CD4-positive, alpha-beta T cell (primary cell): ENCODE measurements at regions not wholly inside any gene's neighbourhood (a gene's known extent, or its start where the extent isn't known, plus 50 kb on each side); places are given as distances from the start of the nearest gene placed in this dataset.

Experiments used
- ATAC-seq: fragments of 200-7000 bp; cut with Tn5 transposase; one replicate; pipeline ENCODE4 v1.10.0; 2022; ENCODE audit warnings: mild to moderate bottlenecking; ENCODE audit not compliant: poor library complexity
- CTCF ChIA-PET: fragments of 350-600 bp; sonication (Branson Sonifier 250); formaldehyde crosslinking; loops from one replicate; lab custom pipeline; 2021; ENCODE audit warnings: antibody characterized with exemption, inconsistent platforms; lab: Charles Lee
- POLR2A ChIA-PET: fragments of 350-600 bp; sonication (Branson Sonifier 250); formaldehyde crosslinking; loops from one replicate; lab custom pipeline; 2021; ENCODE audit warnings: antibody characterized with exemption, inconsistent platforms; lab: Charles Lee
- DNase-seq, 14 experiments: peaks; one replicate each; pipeline ENCODE4 v3.0.0-alpha.2; 2013 to 2020; ENCODE audit warnings: mixed read lengths in 2 of 14
- H3K27ac ChIP-seq, 2 donors: one replicate each; pipeline versions ENCODE4 v1.5.1 to v1.7.0; 2013; ENCODE audit warnings: low read length in 2 of 2, low read depth in 1 of 2, mild to moderate bottlenecking in 1 of 2
- H3K27me3 ChIP-seq, 2 experiments: 1 replicate in 1 of 2; 2 replicates in 1 of 2; pipeline versions ENCODE4 v1.6.1 to v1.7.0; 2013; ENCODE audit warnings: low read length in 2 of 2, control low read depth in 1 of 2, mild to moderate bottlenecking in 1 of 2, moderate library complexity in 1 of 2; ENCODE audit not compliant: insufficient read depth in 2 of 2, control insufficient read depth in 1 of 2
- H3K36me3 ChIP-seq: one replicate; pipeline ENCODE4 v1.6.1; 2013; ENCODE audit warnings: low read length, control low read depth; ENCODE audit not compliant: insufficient read depth
- H3K4me1 ChIP-seq: one replicate; pipeline ENCODE4 v1.6.1; 2013; ENCODE audit warnings: low read length, control low read depth; ENCODE audit not compliant: insufficient read depth
- H3K4me3 ChIP-seq: one replicate; pipeline ENCODE4 v1.5.1; 2013; ENCODE audit warnings: mild to moderate bottlenecking, low read length, moderate library complexity
- H3K9me3 ChIP-seq, 2 experiments: 1 replicate in 1 of 2; 2 replicates in 1 of 2; pipeline versions ENCODE4 v1.6.1 to v1.7.0; 2013; ENCODE audit warnings: low read length in 2 of 2, mild to moderate bottlenecking in 2 of 2, control low read depth in 1 of 2, moderate library complexity in 1 of 2; ENCODE audit not compliant: control insufficient read depth in 1 of 2, insufficient read depth in 1 of 2
- H3K27ac Mint-ChIP-seq: one replicate; pipeline ENCODE4 v1.8.0; 2020; ENCODE audit warnings: mixed read lengths
- H3K27me3 Mint-ChIP-seq: one replicate; pipeline ENCODE4 v1.8.0; 2021; ENCODE audit warnings: mixed read lengths
- H3K36me3 Mint-ChIP-seq: one replicate; pipeline ENCODE4 v1.8.0; 2021; ENCODE audit warnings: low read depth, mixed read lengths
- H3K4me1 Mint-ChIP-seq: one replicate; pipeline ENCODE4 v1.8.0; 2021; ENCODE audit warnings: low read depth, mixed read lengths
- H3K4me3 Mint-ChIP-seq: one replicate; pipeline ENCODE4 v1.8.0; 2020; ENCODE audit warnings: mild to moderate bottlenecking, mixed read lengths
- H3K9me3 Mint-ChIP-seq: one replicate; pipeline ENCODE4 v1.8.0; 2020; ENCODE audit warnings: mixed read lengths
- CTCF ChIP-seq: fragments of 200-600 bp; IDR thresholded peaks from one replicate; pipeline ENCODE4 v1.8.0; 2022; ENCODE audit warnings: antibody characterized with exemption, mild to moderate bottlenecking
- intact Hi-C, 2 experiments: fragments of 100-400 bp; cut with DNase I in 1 of 2; cut with micrococcal nuclease in 1 of 2; formaldehyde crosslinking; loops; one replicate each; pipeline versions ENCODE4 v1.15.1 to v1.9.0; 2023 to 2025; cut with DNase I, micrococcal nuclease

GRCh38 chr10:80753612-80754011 is 215.9 kb downstream of the SH2D4B start:
- intact Hi-C loops: no loop called here
- Mint-ChIP-seq H3K4me1 (no peaks in the 10 kb centered on the region), H3K36me3 (no peaks in the 10 kb centered on the region), H3K27ac (no peak overlapping the region), H3K27me3 (peaks cover 52% of the 10 kb centered on the region), H3K4me3 (no peak overlapping the region), H3K9me3 (no peaks in the 10 kb centered on the region)
- Histone ChIP-seq H3K4me1 (no peaks in the 10 kb centered on the region), H3K4me3 (no peak overlapping the region), H3K27me3 (peaks cover 0 to 3% of the 10 kb centered on the region in 2 experiments), H3K36me3 (no peaks in the 10 kb centered on the region), H3K27ac (no peak overlapping the region), H3K9me3 (no peaks in the 10 kb centered on the region)
- ATAC-seq (no peak), DNase-seq (no peak)
- ChIA-PET CTCF (no interaction called here), POLR2A (no interaction called here)
- TF ChIP-seq CTCF: no peak

GRCh38 chr10:80755893-80756292 is 218.2 kb downstream of the SH2D4B start:
- peaks cover 0 to 3% of the 10 kb centered on the region in 2 experiments for H3K27me3 ChIP-seq
- DNase-seq (no peak), ATAC-seq (no peak)
- ChIA-PET POLR2A (interaction anchor here (1.3 kb wide), 1 partner anchor 8 kb away, joined by 3 read pairs; no protein-coding TSS in a partner anchor), CTCF (no interaction called here)
- no peak for TF ChIP-seq CTCF
- H3K36me3 Mint-ChIP-seq: no peaks in the 10 kb centered on the region
- no peak overlapping the region for H3K27ac ChIP-seq
- no peak overlapping the region for H3K4me3 ChIP-seq
- peaks cover 37% of the 10 kb centered on the region for H3K27me3 Mint-ChIP-seq
- H3K9me3 ChIP-seq: no peaks in the 10 kb centered on the region
- H3K36me3 ChIP-seq: no peaks in the 10 kb centered on the region
- intact Hi-C loops: no loop called here
- H3K4me1 ChIP-seq: no peaks in the 10 kb centered on the region
- no peaks in the 10 kb centered on the region for H3K9me3 Mint-ChIP-seq
- H3K4me3 Mint-ChIP-seq: no peak overlapping the region
- H3K4me1 Mint-ChIP-seq: no peaks in the 10 kb centered on the region
- H3K27ac Mint-ChIP-seq: no peak overlapping the region

GRCh38 chr10:80759693-80760092 is 222.0 kb downstream of the SH2D4B start:
- no peak overlapping the region for H3K27ac Mint-ChIP-seq
- no peaks in the 10 kb centered on the region for H3K9me3 Mint-ChIP-seq
- Histone ChIP-seq H3K9me3 (no peaks in the 10 kb centered on the region), H3K27me3 (no peaks in the 10 kb centered on the region), H3K4me1 (no peaks in the 10 kb centered on the region), H3K4me3 (no peak overlapping the region), H3K36me3 (no peaks in the 10 kb centered on the region), H3K27ac (no peak overlapping the region)
- no peaks in the 10 kb centered on the region for H3K4me1 Mint-ChIP-seq
- no peak overlapping the region for H3K4me3 Mint-ChIP-seq
- intact Hi-C loops: no loop called here
- CTCF ChIA-PET: no interaction called here
- ATAC-seq (no peak), DNase-seq (no peak)
- TF ChIP-seq CTCF: no peak
- H3K36me3 Mint-ChIP-seq: no peaks in the 10 kb centered on the region
- POLR2A ChIA-PET: no interaction called here
- peaks cover 21% of the 10 kb centered on the region for H3K27me3 Mint-ChIP-seq
